ENCODE measurements at regions not wholly inside any gene's neighbourhood (a gene's known extent, or its start where the extent isn't known, plus 50 kb on each side); places are given as distances from the start of the nearest gene placed in this dataset.
"Not testable (repeated sequence)": the region's sequence is repeated elsewhere in the genome, so short reads cannot be mapped to it uniquely, and the experiment has no call there.

- intact Hi-C loops (cut with DNase I, micrococcal nuclease) = no loop called here
- H3K27ac Mint-ChIP-seq = no peak overlapping the region
- no peak overlapping the region for H3K4me3 Mint-ChIP-seq
- no peaks in the 10 kb centered on the region for H3K36me3 Mint-ChIP-seq (ENCODE audit: low read depth)
- no peaks in the 10 kb centered on the region for H3K4me1 Mint-ChIP-seq
- POLR2A ChIA-PET = no interaction called here
- peaks cover 3% of the 10 kb centered on the region for H3K9me3 Mint-ChIP-seq (ENCODE audit: low read depth)
- no peaks in the 10 kb centered on the region for H3K27me3 Mint-ChIP-seq
- ATAC-seq = no peak
- CTCF ChIA-PET = no interaction called here
- no peak for DNase-seq
Measured at GRCh38 chr6:48512390-48512789, 401.4 kb upstream of the PTCHD4 start.

- Mint-ChIP-seq H3K4me3 (no peak overlapping the region), H3K27ac (no peak overlapping the region), H3K9me3 (ENCODE audit: low read depth) (peaks cover 5% of the 10 kb centered on the region), H3K36me3 (ENCODE audit: low read depth) (no peaks in the 10 kb centered on the region), H3K27me3 (no peaks in the 10 kb centered on the region), H3K4me1 (no peaks in the 10 kb centered on the region)
- ChIA-PET CTCF (no interaction called here), POLR2A (no interaction called here)
- intact Hi-C loops (cut with DNase I, micrococcal nuclease) = no loop called here
- ATAC-seq = no peak
- DNase-seq = no peak
Measured at GRCh38 chr6:48511378-48511777, 400.4 kb upstream of the PTCHD4 start.

DNA sequence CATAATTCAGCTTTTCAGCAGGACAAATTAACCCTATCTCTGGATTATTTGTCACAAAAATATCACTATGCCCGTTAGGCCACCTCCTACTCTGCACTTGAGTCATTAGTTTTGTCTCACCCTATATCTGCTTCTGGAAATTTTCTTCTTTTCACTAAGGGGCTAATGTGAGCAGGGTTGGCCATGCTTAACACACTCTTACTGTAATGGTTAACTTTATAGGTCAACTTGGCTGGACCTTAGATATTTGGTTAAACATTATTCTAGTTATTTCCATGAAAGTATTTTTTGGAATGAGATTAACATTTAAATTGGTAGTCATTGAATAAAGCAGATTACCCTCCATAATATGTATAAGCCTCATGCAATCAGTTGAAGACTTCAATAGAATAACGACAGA, 394.6 kb upstream of the PTCHD4 start:
- no peak overlapping the region for H3K4me3 Mint-ChIP-seq
- intact Hi-C loops (cut with DNase I, micrococcal nuclease) = no loop called here

GRCh38 chr6:48493432-48493831, 382.4 kb upstream of the PTCHD4 start:
- H3K27me3 Mint-ChIP-seq; CTCF ChIA-PET; intact Hi-C loops (cut with DNase I, micrococcal nuclease); H3K4me3 Mint-ChIP-seq; ATAC-seq; POLR2A ChIA-PET; H3K36me3 Mint-ChIP-seq (ENCODE audit: low read depth); H3K4me1 Mint-ChIP-seq; H3K27ac Mint-ChIP-seq; DNase-seq; H3K9me3 Mint-ChIP-seq (ENCODE audit: low read depth): not testable (repeated sequence)

More for the DNA sequence above, 394.6 kb upstream of the PTCHD4 start:
- no peak for DNase-seq
- no peaks in the 10 kb centered on the region for H3K4me1 Mint-ChIP-seq
- no peak for ATAC-seq
- H3K36me3 Mint-ChIP-seq (ENCODE audit: low read depth) = no peaks in the 10 kb centered on the region
- ChIA-PET POLR2A (no interaction called here), CTCF (no interaction called here)
- H3K9me3 Mint-ChIP-seq (ENCODE audit: low read depth) = peaks cover 9% of the 10 kb centered on the region
- no peak overlapping the region for H3K27ac Mint-ChIP-seq
- H3K27me3 Mint-ChIP-seq = no peaks in the 10 kb centered on the region

DNA sequence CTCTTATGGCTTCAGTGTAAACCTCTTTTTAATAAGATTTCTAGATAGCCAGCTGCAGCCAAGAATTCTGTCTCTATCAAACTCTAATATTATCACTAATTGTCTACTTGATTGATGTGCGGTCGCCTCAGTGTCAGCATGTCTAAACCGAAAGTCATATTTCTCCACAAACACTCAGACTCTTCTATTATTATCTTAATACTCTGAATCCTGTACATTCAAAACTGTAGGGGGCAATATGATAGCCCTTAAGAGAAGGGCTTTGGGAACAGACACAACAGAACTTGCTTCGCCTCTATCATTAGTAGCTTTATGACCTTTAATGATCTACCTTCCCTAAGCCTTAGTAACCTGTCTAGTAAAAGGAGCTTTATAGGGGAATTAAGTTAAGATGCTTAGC, 379.7 kb upstream of the PTCHD4 start:
- CTCF ChIA-PET = interaction anchor here (0.6 kb wide), 1 partner anchor 11 kb away, joined by 3 read pairs; no protein-coding TSS in a partner anchor
- intact Hi-C loops (cut with DNase I, micrococcal nuclease) = no loop called here
- Mint-ChIP-seq H3K36me3 (ENCODE audit: low read depth) (no peaks in the 10 kb centered on the region), H3K4me3 (no peak overlapping the region), H3K9me3 (ENCODE audit: low read depth) (peaks cover 8% of the 10 kb centered on the region), H3K27me3 (no peaks in the 10 kb centered on the region), H3K4me1 (no peaks in the 10 kb centered on the region), H3K27ac (no peak overlapping the region)
- DNase-seq = no peak
- ATAC-seq = no peak
- POLR2A ChIA-PET = no interaction called here

DNA sequence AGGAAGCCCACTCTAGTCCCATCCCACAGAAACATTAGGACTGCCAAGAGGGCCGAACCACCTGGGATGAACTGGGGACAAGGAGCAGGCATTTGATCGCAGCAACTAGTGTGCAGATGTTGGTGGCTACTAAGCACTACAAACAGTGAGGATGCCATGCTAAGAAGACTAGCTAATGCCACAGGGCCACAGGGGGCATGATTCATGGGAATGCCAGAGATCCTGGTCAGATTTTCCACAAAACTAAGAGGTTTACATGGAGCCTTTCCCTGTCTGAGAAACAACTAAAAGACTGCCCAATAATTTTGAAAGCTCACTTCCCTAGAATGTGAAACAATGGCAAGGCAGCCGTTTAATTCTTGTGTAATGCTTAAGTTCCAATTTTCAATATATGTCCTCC, 375.9 kb upstream of the PTCHD4 start:
- Mint-ChIP-seq H3K27ac (no peak overlapping the region), H3K4me3 (no peak overlapping the region), H3K9me3 (ENCODE audit: low read depth) (peaks cover 6% of the 10 kb centered on the region), H3K36me3 (ENCODE audit: low read depth) (no peaks in the 10 kb centered on the region), H3K27me3 (no peaks in the 10 kb centered on the region), H3K4me1 (no peaks in the 10 kb centered on the region)
- intact Hi-C loops (cut with DNase I, micrococcal nuclease) = no loop called here
- CTCF ChIA-PET = no interaction called here
- ATAC-seq (no peak), DNase-seq (no peak)
- POLR2A ChIA-PET = no interaction called here

GRCh38 chr6:48486373-48486772, 375.4 kb upstream of the PTCHD4 start:
- ChIA-PET CTCF (no interaction called here), POLR2A (no interaction called here)
- Mint-ChIP-seq H3K27ac (no peak overlapping the region), H3K36me3 (ENCODE audit: low read depth) (no peaks in the 10 kb centered on the region), H3K27me3 (no peaks in the 10 kb centered on the region), H3K4me1 (no peaks in the 10 kb centered on the region), H3K9me3 (ENCODE audit: low read depth) (peaks cover 4% of the 10 kb centered on the region), H3K4me3 (no peak overlapping the region)
- ATAC-seq (no peak), DNase-seq (no peak)
- intact Hi-C loops (cut with DNase I, micrococcal nuclease) = no loop called here

DNA sequence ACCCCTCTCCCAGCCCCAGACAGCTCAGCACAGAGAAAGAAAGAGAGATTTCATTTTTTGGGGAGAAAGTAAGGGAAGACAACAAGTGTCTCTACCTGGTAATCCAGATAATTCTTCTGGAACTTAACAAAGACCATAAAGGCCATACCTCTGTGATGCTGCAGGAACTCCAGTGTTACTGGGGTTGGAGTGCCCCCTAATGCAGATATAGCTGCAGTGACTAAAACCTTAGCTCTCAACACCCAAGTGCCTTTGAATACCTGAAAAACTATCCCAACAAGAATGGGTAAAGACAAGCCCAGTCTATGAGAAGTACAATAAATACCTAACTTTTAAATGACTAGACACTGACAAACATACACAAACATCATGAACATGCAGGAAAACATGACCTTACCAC, 365.3 kb upstream of the PTCHD4 start:
- CTCF ChIA-PET = no interaction called here
- DNase-seq (no peak), ATAC-seq (no peak)
- Mint-ChIP-seq H3K4me3 (no peak overlapping the region), H3K36me3 (ENCODE audit: low read depth) (no peaks in the 10 kb centered on the region), H3K9me3 (ENCODE audit: low read depth) (peaks cover 2% of the 10 kb centered on the region), H3K4me1 (no peaks in the 10 kb centered on the region), H3K27ac (no peak overlapping the region), H3K27me3 (no peaks in the 10 kb centered on the region)
- intact Hi-C loops (cut with DNase I, micrococcal nuclease) = no loop called here
- POLR2A ChIA-PET = no interaction called here

DNA sequence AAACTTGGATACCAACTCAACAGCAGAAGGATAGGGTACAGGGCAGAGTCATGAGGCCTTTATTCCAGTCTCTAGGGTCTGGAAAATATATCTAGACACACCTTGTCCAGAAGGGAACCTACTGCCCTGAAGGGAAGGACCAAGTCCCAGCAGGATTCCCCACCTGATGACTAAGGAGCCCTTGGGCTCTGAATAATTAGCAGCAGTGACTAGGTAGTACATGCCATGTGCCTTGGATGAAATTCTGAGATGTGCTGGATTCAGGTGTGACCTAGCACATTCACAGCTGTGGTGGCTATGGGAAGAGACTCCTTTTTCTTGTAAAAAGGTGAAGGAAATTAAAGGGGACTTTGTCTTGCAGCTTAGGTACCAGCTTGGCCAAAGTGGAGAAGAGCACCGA, 364.3 kb upstream of the PTCHD4 start:
- POLR2A ChIA-PET = no interaction called here
- no peaks in the 10 kb centered on the region for H3K4me1 Mint-ChIP-seq
- no peaks in the 10 kb centered on the region for H3K27me3 Mint-ChIP-seq
- H3K27ac Mint-ChIP-seq = no peak overlapping the region
- H3K9me3 Mint-ChIP-seq (ENCODE audit: low read depth) = peaks cover 2% of the 10 kb centered on the region
- CTCF ChIA-PET = no interaction called here
- ATAC-seq = no peak
- no peak for DNase-seq
- H3K4me3 Mint-ChIP-seq = no peak overlapping the region
- intact Hi-C loops (cut with DNase I, micrococcal nuclease) = no loop called here
- no peaks in the 10 kb centered on the region for H3K36me3 Mint-ChIP-seq (ENCODE audit: low read depth)

- H3K4me1 Mint-ChIP-seq = no peaks in the 10 kb centered on the region
- no peaks in the 10 kb centered on the region for H3K36me3 Mint-ChIP-seq (ENCODE audit: low read depth)
- H3K27ac Mint-ChIP-seq = no peak overlapping the region
- intact Hi-C loops (cut with DNase I, micrococcal nuclease) = no loop called here
- CTCF ChIA-PET = no interaction called here
- ATAC-seq (no peak), DNase-seq (no peak)
- H3K27me3 Mint-ChIP-seq = no peaks in the 10 kb centered on the region
- POLR2A ChIA-PET = no interaction called here
- no peak overlapping the region for H3K4me3 Mint-ChIP-seq
- H3K9me3 Mint-ChIP-seq (ENCODE audit: low read depth) = peaks cover 2% of the 10 kb centered on the region
Measured at GRCh38 chr6:48474830-48475229, 363.8 kb upstream of the PTCHD4 start.

- peaks cover 2% of the 10 kb centered on the region for H3K9me3 Mint-ChIP-seq (ENCODE audit: low read depth)
- ChIA-PET CTCF (no interaction called here), POLR2A (no interaction called here)
- H3K27me3 Mint-ChIP-seq = no peaks in the 10 kb centered on the region
- ATAC-seq (no peak), DNase-seq (no peak)
- no peak overlapping the region for H3K27ac Mint-ChIP-seq
- intact Hi-C loops (cut with DNase I, micrococcal nuclease) = no loop called here
- H3K4me1 Mint-ChIP-seq = no peaks in the 10 kb centered on the region
- no peak overlapping the region for H3K4me3 Mint-ChIP-seq
- no peaks in the 10 kb centered on the region for H3K36me3 Mint-ChIP-seq (ENCODE audit: low read depth)
Measured at GRCh38 chr6:48474136-48474535, 363.1 kb upstream of the PTCHD4 start.

- Mint-ChIP-seq H3K4me3 (no peak overlapping the region), H3K4me1 (no peaks in the 10 kb centered on the region), H3K36me3 (ENCODE audit: low read depth) (no peaks in the 10 kb centered on the region), H3K27ac (no peak overlapping the region), H3K27me3 (no peaks in the 10 kb centered on the region), H3K9me3 (ENCODE audit: low read depth) (peaks cover 2% of the 10 kb centered on the region)
- POLR2A ChIA-PET = no interaction called here
- ATAC-seq (no peak), DNase-seq (no peak)
- intact Hi-C loops (cut with DNase I, micrococcal nuclease) = no loop called here
- CTCF ChIA-PET = no interaction called here
Measured at GRCh38 chr6:48472535-48472934, 361.5 kb upstream of the PTCHD4 start.

GRCh38 chr6:48472091-48472490, 361.1 kb upstream of the PTCHD4 start:
- no peak overlapping the region for H3K4me3 Mint-ChIP-seq
- intact Hi-C loops (cut with DNase I, micrococcal nuclease) = no loop called here
- ChIA-PET POLR2A (no interaction called here), CTCF (no interaction called here)
- no peaks in the 10 kb centered on the region for H3K27me3 Mint-ChIP-seq
- DNase-seq (no peak), ATAC-seq (no peak)
- no peaks in the 10 kb centered on the region for H3K4me1 Mint-ChIP-seq
- H3K27ac Mint-ChIP-seq = no peak overlapping the region
- H3K36me3 Mint-ChIP-seq (ENCODE audit: low read depth) = no peaks in the 10 kb centered on the region
- peaks cover 2% of the 10 kb centered on the region for H3K9me3 Mint-ChIP-seq (ENCODE audit: low read depth)

Measured in activated CD4-positive, alpha-beta T cell treated with anti-CD3 and anti-CD28 coated beads for 36 hours (primary cell).